ENCODE measurements at regions not wholly inside any gene's neighbourhood (a gene's known extent, or its start where the extent isn't known, plus 50 kb on each side); places are given as distances from the start of the nearest gene placed in this dataset.

DNA sequence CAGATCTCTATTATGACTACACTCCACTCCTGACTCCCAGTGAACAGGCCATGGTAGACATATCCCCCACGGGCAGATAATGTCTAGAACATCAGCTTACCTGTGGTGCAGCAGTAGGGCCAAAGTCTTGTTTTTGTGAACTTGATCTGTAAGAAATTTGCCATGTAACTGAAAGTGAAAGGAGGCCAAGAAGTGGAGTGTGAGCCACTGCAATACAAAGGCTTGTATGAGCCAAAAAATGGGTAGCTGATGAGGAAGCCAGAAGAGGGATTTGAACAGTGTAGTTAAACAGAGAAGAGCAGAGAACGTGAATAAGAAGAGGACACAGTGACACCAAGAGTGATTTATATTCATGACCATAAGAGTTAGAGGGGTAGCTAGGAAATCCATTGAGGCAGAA is 361.7 kb downstream of the DMRT2 start:
- Histone ChIP-seq H3K4me3 (ENCODE audit: control insufficient read depth in 1 of 2, extremely low read depth in 1 of 2, low read length in 1 of 2) (no peak overlapping the region), H3K4me1 (ENCODE audit: control insufficient read depth in 1 of 2, extremely low read depth in 1 of 2, insufficient read depth in 2 of 2, low read length in 2 of 2) (no peaks in the 10 kb centered on the region), H3K27ac (ENCODE audit: low read length) (no peak overlapping the region), H3K9me3 (no peaks in the 10 kb centered on the region), H3K36me3 (ENCODE audit: control insufficient read depth in 2 of 2, extremely low read depth in 1 of 2, insufficient read depth in 1 of 2, low read length in 1 of 2) (no peaks in the 10 kb centered on the region), H3K27me3 (replicated peaks in 1 of 2; ENCODE audit: control insufficient read depth in 2 of 2, extremely low read depth in 1 of 2, insufficient read depth in 2 of 2, low read length in 1 of 2) (no peaks in the 10 kb centered on the region)
- Mint-ChIP-seq H3K4me1 (no peaks in the 10 kb centered on the region), H3K4me3 (no peak overlapping the region), H3K9me3 (peaks cover 0 to 10% (median 0%) of the 10 kb centered on the region in 3 donors), H3K36me3 (no peaks in the 10 kb centered on the region), H3K27me3 (peaks cover 2 to 4% of the 10 kb centered on the region in 2 donors), H3K27ac (no peak overlapping the region)
- CTCF ChIA-PET: no interaction called here
- no peak for DNase-seq
- ATAC-seq (replicated peaks in 1 of 4): no peak
- POLR2A ChIA-PET: no interaction called here
- WGBS (ENCODE audit: insufficient coverage): 55% methylated on average over 2 of the region's 2 CpGs

DNA sequence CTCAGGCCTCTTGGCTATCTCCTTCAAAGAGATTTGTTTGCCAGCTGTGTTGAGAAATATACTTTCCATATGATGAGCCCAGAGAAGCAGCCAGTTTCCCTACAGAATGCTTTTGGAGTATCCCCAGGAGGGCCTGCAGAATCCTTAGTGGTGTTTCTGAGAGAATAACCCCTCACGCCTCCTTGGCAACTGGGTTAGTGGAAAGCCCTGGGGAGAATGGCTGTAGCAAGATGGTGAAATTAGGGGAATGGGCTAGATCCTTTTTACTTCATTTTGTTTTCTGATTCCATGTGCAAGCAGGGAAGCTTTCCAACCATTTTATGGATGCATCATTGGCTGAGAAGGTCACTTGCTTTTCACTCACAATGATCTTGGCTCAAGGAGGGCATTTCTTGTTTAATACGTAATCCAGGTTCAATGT is 364.6 kb downstream of the DMRT2 start:
- DNase-seq (no peak), ATAC-seq (replicated peaks in 1 of 4) (no peak)
- Histone ChIP-seq H3K4me3 (ENCODE audit: control insufficient read depth in 1 of 2, extremely low read depth in 1 of 2, low read length in 1 of 2) (no peak overlapping the region), H3K4me1 (ENCODE audit: control insufficient read depth in 1 of 2, extremely low read depth in 1 of 2, insufficient read depth in 2 of 2, low read length in 2 of 2) (no peaks in the 10 kb centered on the region), H3K27me3 (replicated peaks in 1 of 2; ENCODE audit: control insufficient read depth in 2 of 2, extremely low read depth in 1 of 2, insufficient read depth in 2 of 2, low read length in 1 of 2) (no peaks in the 10 kb centered on the region), H3K9me3 (no peaks in the 10 kb centered on the region), H3K27ac (ENCODE audit: low read length) (no peak overlapping the region), H3K36me3 (ENCODE audit: control insufficient read depth in 2 of 2, extremely low read depth in 1 of 2, insufficient read depth in 1 of 2, low read length in 1 of 2) (no peaks in the 10 kb centered on the region)
- Mint-ChIP-seq H3K9me3 (peaks cover 0 to 10% (median 0%) of the 10 kb centered on the region in 3 donors), H3K4me3 (no peak overlapping the region), H3K27ac (no peak overlapping the region), H3K4me1 (no peaks in the 10 kb centered on the region), H3K36me3 (no peaks in the 10 kb centered on the region), H3K27me3 (peaks cover 2 to 4% of the 10 kb centered on the region in 2 donors)
- no CpG with 5 or more reads among the region's 2 CpGs for WGBS (ENCODE audit: insufficient coverage)
- POLR2A ChIA-PET: no interaction called here
- CTCF ChIA-PET: no interaction called here

DNA sequence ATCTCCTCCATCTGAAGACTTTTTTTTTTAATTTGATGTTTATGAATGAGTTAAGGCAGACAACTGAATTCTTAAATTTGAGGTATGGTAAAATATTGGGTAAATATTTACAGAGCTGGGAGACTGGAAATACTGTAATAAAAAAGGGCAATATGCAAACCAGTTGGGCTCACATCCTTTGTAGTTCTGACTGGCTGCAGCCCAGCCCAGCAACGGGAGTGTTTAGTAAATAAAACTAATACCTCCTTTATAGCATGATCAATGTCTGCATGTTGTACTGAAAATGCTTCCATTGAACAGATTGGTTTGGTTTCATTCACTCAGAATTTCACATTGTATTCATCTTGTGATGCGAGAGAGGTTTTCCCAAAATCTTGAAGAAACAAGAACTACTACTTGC is 365.0 kb downstream of the DMRT2 start:
- no peaks in the 10 kb centered on the region for H3K36me3 ChIP-seq (ENCODE audit: control insufficient read depth in 2 of 2, extremely low read depth in 1 of 2, insufficient read depth in 1 of 2, low read length in 1 of 2)
- peaks cover 0 to 10% (median 0%) of the 10 kb centered on the region in 3 donors for H3K9me3 Mint-ChIP-seq
- peaks cover 2 to 4% of the 10 kb centered on the region in 2 donors for H3K27me3 Mint-ChIP-seq
- ChIA-PET CTCF (no interaction called here), POLR2A (no interaction called here)
- ATAC-seq (replicated peaks in 1 of 4) (no peak), DNase-seq (no peak)
- no peaks in the 10 kb centered on the region for H3K9me3 ChIP-seq
- no peaks in the 10 kb centered on the region for H3K36me3 Mint-ChIP-seq
- no peaks in the 10 kb centered on the region for H3K4me1 ChIP-seq (ENCODE audit: control insufficient read depth in 1 of 2, extremely low read depth in 1 of 2, insufficient read depth in 2 of 2, low read length in 2 of 2)
- no peaks in the 10 kb centered on the region for H3K4me1 Mint-ChIP-seq
- no peaks in the 10 kb centered on the region for H3K27me3 ChIP-seq (replicated peaks in 1 of 2; ENCODE audit: control insufficient read depth in 2 of 2, extremely low read depth in 1 of 2, insufficient read depth in 2 of 2, low read length in 1 of 2)
- no peak overlapping the region for H3K27ac ChIP-seq (ENCODE audit: low read length)
- no peak overlapping the region for H3K4me3 ChIP-seq (ENCODE audit: control insufficient read depth in 1 of 2, extremely low read depth in 1 of 2, low read length in 1 of 2)
- H3K4me3 Mint-ChIP-seq: no peak overlapping the region
- no peak overlapping the region for H3K27ac Mint-ChIP-seq
- no CpG with 5 or more reads among the region's 2 CpGs for WGBS (ENCODE audit: insufficient coverage)

DNA sequence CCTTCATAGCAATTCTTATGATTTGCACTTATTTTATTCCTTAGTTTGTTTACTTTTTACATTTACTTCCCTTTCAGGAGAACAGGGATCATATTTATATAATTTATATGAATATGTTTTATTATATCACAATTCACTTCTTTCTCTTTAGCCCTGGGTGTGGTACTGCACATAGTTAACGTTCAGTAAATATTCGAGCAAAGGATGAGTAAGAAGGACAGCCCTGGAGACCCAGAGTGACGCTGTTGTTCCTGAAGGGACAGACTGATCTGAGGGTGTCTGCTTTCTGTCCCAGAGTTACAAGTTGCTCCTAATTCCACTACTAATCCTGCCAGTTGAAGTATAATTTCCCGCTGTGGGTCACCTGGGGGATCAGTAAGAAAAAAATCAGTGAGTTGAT is 366.1 kb downstream of the DMRT2 start:
- Mint-ChIP-seq H3K4me1 (no peaks in the 10 kb centered on the region), H3K36me3 (no peaks in the 10 kb centered on the region), H3K27ac (no peak overlapping the region), H3K4me3 (no peak overlapping the region), H3K9me3 (peaks cover 0 to 10% (median 0%) of the 10 kb centered on the region in 3 donors), H3K27me3 (peaks cover 0 to under 1% of the 10 kb centered on the region in 2 donors)
- ATAC-seq (replicated peaks in 1 of 4): no peak
- no peak for DNase-seq
- Histone ChIP-seq H3K4me3 (ENCODE audit: control insufficient read depth in 1 of 2, extremely low read depth in 1 of 2, low read length in 1 of 2) (no peak overlapping the region), H3K9me3 (no peaks in the 10 kb centered on the region), H3K27ac (ENCODE audit: low read length) (no peak overlapping the region), H3K36me3 (ENCODE audit: control insufficient read depth in 2 of 2, extremely low read depth in 1 of 2, insufficient read depth in 1 of 2, low read length in 1 of 2) (no peaks in the 10 kb centered on the region), H3K27me3 (replicated peaks in 1 of 2; ENCODE audit: control insufficient read depth in 2 of 2, extremely low read depth in 1 of 2, insufficient read depth in 2 of 2, low read length in 1 of 2) (no peaks in the 10 kb centered on the region), H3K4me1 (ENCODE audit: control insufficient read depth in 1 of 2, extremely low read depth in 1 of 2, insufficient read depth in 2 of 2, low read length in 2 of 2) (no peaks in the 10 kb centered on the region)
- ChIA-PET CTCF (no interaction called here), POLR2A (no interaction called here)
- WGBS (ENCODE audit: insufficient coverage): no CpG with 5 or more reads among the region's 4 CpGs

DNA sequence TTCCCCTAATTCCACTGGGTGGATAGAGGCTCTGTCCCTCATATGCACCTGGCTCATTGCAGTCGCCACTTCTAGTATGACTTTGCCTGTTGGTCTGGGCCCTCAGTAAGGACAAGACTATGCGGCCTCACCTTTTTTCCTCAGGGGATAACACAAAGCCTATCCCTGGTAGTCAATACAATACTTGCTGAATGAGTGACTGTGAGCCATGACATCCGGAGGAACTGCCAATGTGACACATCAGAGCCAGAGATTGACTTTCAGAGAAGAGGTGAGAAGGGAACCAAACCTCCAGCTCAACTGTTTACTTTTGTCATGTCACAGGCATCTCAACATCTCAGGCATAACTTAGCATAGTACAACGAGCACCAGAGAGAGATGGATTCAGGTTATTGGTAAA is 371.3 kb downstream of the DMRT2 start:
- CTCF ChIA-PET: no interaction called here

DNA sequence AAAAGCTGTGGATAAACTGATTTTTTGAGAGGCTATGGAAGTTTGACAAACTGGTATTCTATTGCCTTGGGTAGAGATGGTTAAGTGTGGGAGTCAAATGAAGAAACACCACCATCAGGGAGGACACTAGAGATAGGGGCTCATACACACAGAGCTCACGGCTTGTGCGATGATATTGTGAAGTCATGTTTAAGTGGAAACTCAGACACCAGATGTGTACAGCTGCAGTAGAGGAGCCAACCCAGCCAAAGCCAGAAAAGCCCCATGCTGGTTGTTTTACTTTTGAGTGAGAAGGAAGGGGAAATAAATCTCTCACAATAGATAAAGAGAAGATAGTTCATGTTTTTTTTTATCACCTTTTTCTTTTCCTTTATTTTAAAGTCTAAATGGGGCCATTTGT is 377.7 kb downstream of the DMRT2 start:
- ATAC-seq (replicated peaks in 1 of 4) (no peak), DNase-seq (no peak)
- H3K9me3 Mint-ChIP-seq: peaks cover 0 to 4% (median 2%) of the 10 kb centered on the region in 3 donors
- CTCF ChIA-PET: no interaction called here
- no peak overlapping the region for H3K4me3 Mint-ChIP-seq
- POLR2A ChIA-PET: no interaction called here
- Histone ChIP-seq H3K9me3 (no peaks in the 10 kb centered on the region), H3K27ac (ENCODE audit: low read length) (no peak overlapping the region), H3K27me3 (replicated peaks in 1 of 2; ENCODE audit: control insufficient read depth in 2 of 2, extremely low read depth in 1 of 2, insufficient read depth in 2 of 2, low read length in 1 of 2) (peaks cover 0 to 2% of the 10 kb centered on the region in 2 experiments), H3K36me3 (ENCODE audit: control insufficient read depth in 2 of 2, extremely low read depth in 1 of 2, insufficient read depth in 1 of 2, low read length in 1 of 2) (no peaks in the 10 kb centered on the region), H3K4me1 (ENCODE audit: control insufficient read depth in 1 of 2, extremely low read depth in 1 of 2, insufficient read depth in 2 of 2, low read length in 2 of 2) (no peaks in the 10 kb centered on the region), H3K4me3 (ENCODE audit: control insufficient read depth in 1 of 2, extremely low read depth in 1 of 2, low read length in 1 of 2) (no peak overlapping the region)
- no peaks in the 10 kb centered on the region for H3K36me3 Mint-ChIP-seq
- no peak overlapping the region for H3K27ac Mint-ChIP-seq
- no CpG with 5 or more reads among the region's 2 CpGs for WGBS (ENCODE audit: insufficient coverage)
- no peaks in the 10 kb centered on the region for H3K4me1 Mint-ChIP-seq
- H3K27me3 Mint-ChIP-seq: peaks cover 2 to 4% of the 10 kb centered on the region in 2 donors

More for the DNA sequence above, 371.3 kb downstream of the DMRT2 start:
- no peak for DNase-seq
- Mint-ChIP-seq H3K9me3 (peaks cover 0 to 2% (median 0%) of the 10 kb centered on the region in 3 donors), H3K27me3 (peaks cover 0 to 4% of the 10 kb centered on the region in 2 donors), H3K4me1 (no peaks in the 10 kb centered on the region), H3K36me3 (no peaks in the 10 kb centered on the region), H3K4me3 (no peak overlapping the region), H3K27ac (no peak overlapping the region)
- no peak overlapping the region for H3K27ac ChIP-seq (ENCODE audit: low read length)
- ATAC-seq (replicated peaks in 1 of 4): no peak
- H3K36me3 ChIP-seq (ENCODE audit: control insufficient read depth in 2 of 2, extremely low read depth in 1 of 2, insufficient read depth in 1 of 2, low read length in 1 of 2): no peaks in the 10 kb centered on the region
- no peaks in the 10 kb centered on the region for H3K4me1 ChIP-seq (ENCODE audit: control insufficient read depth in 1 of 2, extremely low read depth in 1 of 2, insufficient read depth in 2 of 2, low read length in 2 of 2)
- POLR2A ChIA-PET: no interaction called here
- no peaks in the 10 kb centered on the region for H3K27me3 ChIP-seq (replicated peaks in 1 of 2; ENCODE audit: control insufficient read depth in 2 of 2, extremely low read depth in 1 of 2, insufficient read depth in 2 of 2, low read length in 1 of 2)
- 94% methylated on average over 2 of the region's 4 CpGs for WGBS (ENCODE audit: insufficient coverage)
- no peaks in the 10 kb centered on the region for H3K9me3 ChIP-seq
- H3K4me3 ChIP-seq (ENCODE audit: control insufficient read depth in 1 of 2, extremely low read depth in 1 of 2, low read length in 1 of 2): no peak overlapping the region

DNA sequence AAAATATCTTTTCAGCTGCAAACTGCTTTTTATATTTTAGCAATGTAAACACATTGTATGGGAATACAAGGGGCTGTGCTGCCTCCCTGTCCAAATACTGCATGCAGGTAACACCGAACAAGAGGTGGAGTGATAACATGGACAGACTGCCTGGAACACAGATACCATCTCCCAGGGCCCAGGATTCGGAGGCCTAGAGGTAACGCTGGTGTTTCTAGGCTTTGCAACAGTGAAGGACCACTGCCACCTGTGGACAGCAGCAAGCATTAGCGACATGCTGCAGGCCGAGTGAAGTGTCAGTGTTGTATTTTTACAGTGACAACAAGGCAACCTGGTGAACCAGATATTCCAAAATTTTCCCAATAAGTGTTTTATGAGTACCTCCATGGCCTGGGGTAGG is 379.1 kb downstream of the DMRT2 start:
- Histone ChIP-seq H3K4me1 (ENCODE audit: control insufficient read depth in 1 of 2, extremely low read depth in 1 of 2, insufficient read depth in 2 of 2, low read length in 2 of 2) (no peaks in the 10 kb centered on the region), H3K36me3 (ENCODE audit: control insufficient read depth in 2 of 2, extremely low read depth in 1 of 2, insufficient read depth in 1 of 2, low read length in 1 of 2) (no peaks in the 10 kb centered on the region), H3K4me3 (ENCODE audit: control insufficient read depth in 1 of 2, extremely low read depth in 1 of 2, low read length in 1 of 2) (no peak overlapping the region), H3K27me3 (replicated peaks in 1 of 2; ENCODE audit: control insufficient read depth in 2 of 2, extremely low read depth in 1 of 2, insufficient read depth in 2 of 2, low read length in 1 of 2) (peaks cover 0 to 2% of the 10 kb centered on the region in 2 experiments), H3K27ac (ENCODE audit: low read length) (no peak overlapping the region), H3K9me3 (no peaks in the 10 kb centered on the region)
- Mint-ChIP-seq H3K27ac (no peak overlapping the region), H3K9me3 (peaks cover 0 to 4% (median 2%) of the 10 kb centered on the region in 3 donors), H3K4me3 (no peak overlapping the region), H3K36me3 (no peaks in the 10 kb centered on the region), H3K4me1 (no peaks in the 10 kb centered on the region), H3K27me3 (peaks cover 0 to 4% of the 10 kb centered on the region in 2 donors)
- 63% methylated on average over 1 of the region's 5 CpGs for WGBS (ENCODE audit: insufficient coverage)
- no peak for DNase-seq
- POLR2A ChIA-PET: no interaction called here
- no peak for ATAC-seq (replicated peaks in 1 of 4)
- CTCF ChIA-PET: no interaction called here

Measured in T-cell (primary cell).